ENCODE measurements at regions not wholly inside any gene's neighbourhood (a gene's known extent, or its start where the extent isn't known, plus 50 kb on each side); places are given as distances from the start of the nearest gene placed in this dataset.
"Not testable (repeated sequence)": the region's sequence is repeated elsewhere in the genome, so short reads cannot be mapped to it uniquely, and the experiment has no call there.

DNA sequence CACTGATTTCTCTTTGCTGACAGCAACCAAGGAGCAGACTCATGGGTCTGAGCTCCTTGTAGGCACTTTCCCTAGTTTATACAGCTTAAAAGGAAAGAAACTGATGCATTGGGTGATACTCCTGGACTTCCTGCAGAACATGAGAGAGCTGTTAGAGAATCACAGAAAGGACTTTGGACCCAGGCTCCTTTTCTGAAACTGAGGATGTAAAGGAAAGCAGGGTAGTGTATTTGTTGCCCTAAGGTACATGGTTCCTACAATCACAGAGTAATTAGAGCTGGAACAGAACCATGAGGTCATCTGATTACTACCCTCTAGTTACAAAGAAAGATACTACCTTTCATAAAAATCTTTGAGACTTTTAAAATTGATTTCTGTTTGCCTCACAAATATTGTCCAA lies 477.1 kb upstream of the SPTLC3 start:
- Histone ChIP-seq H3K36me3 (no peaks in the 10 kb centered on the region), H3K4me3 (replicated peaks in 1 of 3) (no peak overlapping the region), H3K27me3 (no peaks in the 10 kb centered on the region), H3K4me1 (no peaks in the 10 kb centered on the region), H3K9me3 (no peaks in the 10 kb centered on the region), H3K27ac (no peak overlapping the region)
- intact Hi-C loops (cut with DNase I): no loop called here
- no peak for DNase-seq
- TF ChIP-seq CTCF (IDR thresholded peaks at IDR 0.05): no peak

DNA sequence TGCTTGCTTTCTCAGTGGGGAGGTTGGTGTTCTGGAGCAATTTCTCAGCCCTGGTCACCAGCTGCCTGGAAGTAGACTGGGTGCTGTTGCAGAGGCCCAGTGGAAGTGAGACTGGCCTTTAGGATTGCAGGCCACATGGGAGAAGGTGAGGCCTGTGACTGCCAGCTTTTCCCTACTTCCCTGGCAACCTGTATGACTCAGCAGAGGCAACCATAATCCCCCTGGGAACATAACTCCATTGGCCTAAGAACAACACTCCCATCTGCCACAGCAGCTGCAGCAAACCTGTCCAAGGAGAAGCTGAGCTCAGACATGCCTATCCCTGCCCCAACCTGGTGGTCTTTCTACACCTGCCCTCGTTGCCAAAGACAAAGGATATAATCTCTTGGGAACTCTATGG lies 473.5 kb upstream of the SPTLC3 start:
- no peak for DNase-seq
- H3K9me3 ChIP-seq: no peaks in the 10 kb centered on the region
- H3K27me3 ChIP-seq: no peaks in the 10 kb centered on the region
- no peak overlapping the region for H3K27ac ChIP-seq
- intact Hi-C loops (cut with DNase I): no loop called here
- 33 to 50% methylated on average over 1 of the region's 1 CpG for WGBS, 2 donors
- TF ChIP-seq CTCF (IDR thresholded peaks at IDR 0.05): no peak
- TF ChIP-seq POLR2A (IDR thresholded peaks at IDR 0.05): no peak
- H3K36me3 ChIP-seq: no peaks in the 10 kb centered on the region
- H3K4me3 ChIP-seq (replicated peaks in 1 of 3): no peak overlapping the region
- H3K4me1 ChIP-seq: no peaks in the 10 kb centered on the region

DNA sequence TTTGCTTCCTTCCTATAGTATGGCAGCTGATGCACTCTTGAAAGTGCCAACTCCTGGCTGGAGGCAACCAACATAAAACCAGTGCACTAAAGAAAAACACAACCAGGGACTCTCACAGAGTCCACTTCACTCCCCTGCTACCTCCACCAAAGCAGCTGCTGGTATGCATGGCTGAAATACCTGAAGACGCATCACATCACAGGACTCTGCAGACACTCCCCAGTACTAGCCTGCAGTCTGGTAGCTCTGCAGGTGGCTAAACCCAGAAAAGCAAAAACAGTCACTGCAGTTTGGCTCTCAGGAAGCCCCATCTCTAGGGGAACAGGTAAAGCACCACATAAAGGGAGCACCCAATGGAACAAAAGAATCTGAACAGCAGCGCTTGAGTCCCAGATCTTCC lies 473.0 kb upstream of the SPTLC3 start:
- intact Hi-C loops (cut with DNase I): no loop called here
- H3K4me3 ChIP-seq (replicated peaks in 1 of 3): no peak overlapping the region
- 90 to 92% methylated on average over 2 of the region's 2 CpGs for WGBS, 2 donors

GRCh38 chr20:12554426-12554825 lies 454.3 kb upstream of the SPTLC3 start:
- TF ChIP-seq POLR2A (IDR thresholded peaks at IDR 0.05) (no peak), CTCF (IDR thresholded peaks at IDR 0.05) (no peak)
- intact Hi-C loops (cut with DNase I): no loop called here
- no peaks in the 10 kb centered on the region for H3K27me3 ChIP-seq
- H3K9me3 ChIP-seq: no peaks in the 10 kb centered on the region
- no peak overlapping the region for H3K27ac ChIP-seq
- no peaks in the 10 kb centered on the region for H3K4me1 ChIP-seq
- DNase-seq: no peak
- 74 to 82% methylated on average over 2 of the region's 2 CpGs for WGBS, 2 donors
- H3K36me3 ChIP-seq: no peaks in the 10 kb centered on the region
- no peak overlapping the region for H3K4me3 ChIP-seq (replicated peaks in 1 of 3)

More for the DNA sequence above, 473.0 kb upstream of the SPTLC3 start:
- Histone ChIP-seq H3K27me3 (no peaks in the 10 kb centered on the region), H3K4me1 (no peaks in the 10 kb centered on the region), H3K36me3 (no peaks in the 10 kb centered on the region), H3K9me3 (no peaks in the 10 kb centered on the region), H3K27ac (no peak overlapping the region)
- no peak for TF ChIP-seq CTCF (IDR thresholded peaks at IDR 0.05)
- TF ChIP-seq POLR2A (IDR thresholded peaks at IDR 0.05): no peak
- no peak for DNase-seq

GRCh38 chr20:12555369-12555768 lies 453.4 kb upstream of the SPTLC3 start:
- H3K4me1 ChIP-seq: no peaks in the 10 kb centered on the region
- DNase-seq: no peak
- H3K27ac ChIP-seq: no peak overlapping the region
- no peaks in the 10 kb centered on the region for H3K27me3 ChIP-seq
- TF ChIP-seq POLR2A (IDR thresholded peaks at IDR 0.05) (no peak), CTCF (IDR thresholded peaks at IDR 0.05) (no peak)
- no peaks in the 10 kb centered on the region for H3K36me3 ChIP-seq
- 91 to 96% methylated on average over 1 of the region's 1 CpG for WGBS, 2 donors
- intact Hi-C loops (cut with DNase I): no loop called here
- H3K4me3 ChIP-seq (replicated peaks in 1 of 3): no peak overlapping the region
- H3K9me3 ChIP-seq: no peaks in the 10 kb centered on the region

- H3K4me1 ChIP-seq; H3K36me3 ChIP-seq; H3K4me3 ChIP-seq (replicated peaks in 1 of 3); H3K27me3 ChIP-seq; intact Hi-C loops (cut with DNase I); H3K27ac ChIP-seq; H3K9me3 ChIP-seq; DNase-seq: not testable (repeated sequence)
- 92 to 93% methylated on average over 11 to 12 of the region's 12 CpGs for WGBS, 2 donors
Observed at GRCh38 chr20:12555849-12556248, 452.9 kb upstream of the SPTLC3 start.
